Left ventricle myocardium inferior (tissue), 1 donor: ENCODE measurements at regions not wholly inside any gene's neighbourhood (a gene's known extent, or its start where the extent isn't known, plus 50 kb on each side); places are given as distances from the start of the nearest gene placed in this dataset.

ENCODE experiments used
- DNase-seq: peaks from one replicate; pipeline ENCODE4 v3.0.0-alpha.2; 2020
- H3K27ac ChIP-seq: fragments of 200-600 bp; replicated peaks from 2 replicates; pipeline ENCODE4 v1.8.0; 2021
- H3K27me3 ChIP-seq: fragments of 200-600 bp; 2 replicates; pipeline ENCODE4 v1.8.0; 2021; ENCODE audit warnings: low read depth
- H3K36me3 ChIP-seq: fragments of 200-600 bp; 2 replicates; pipeline ENCODE4 v1.8.0; 2021
- H3K4me1 ChIP-seq: fragments of 200-600 bp; 2 replicates; pipeline ENCODE4 v1.8.0; 2021
- H3K4me3 ChIP-seq: fragments of 200-600 bp; 2 replicates; pipeline ENCODE4 v1.8.0; 2021; ENCODE audit warnings: mild to moderate bottlenecking, moderate library complexity
- H3K9me3 ChIP-seq: fragments of 200-600 bp; replicated peaks from 2 replicates; pipeline ENCODE4 v1.8.0; 2021
- intact Hi-C: fragments of 100-400 bp; cut with micrococcal nuclease; formaldehyde crosslinking; loops from one replicate; pipeline ENCODE4 v1.11.0; 2022
- TF ChIP-seq, protein P1 (sequence below): fragments of 200-600 bp; IDR thresholded peaks from 2 replicates; pipeline ENCODE4 v1.8.0; 2021; ENCODE audit warnings: antibody characterized with exemption, mild to moderate bottlenecking, borderline replicate concordance
- donor health status: DM: no; HTN: yes; CAD: no; lungs with severe emphysema.

DNA sequence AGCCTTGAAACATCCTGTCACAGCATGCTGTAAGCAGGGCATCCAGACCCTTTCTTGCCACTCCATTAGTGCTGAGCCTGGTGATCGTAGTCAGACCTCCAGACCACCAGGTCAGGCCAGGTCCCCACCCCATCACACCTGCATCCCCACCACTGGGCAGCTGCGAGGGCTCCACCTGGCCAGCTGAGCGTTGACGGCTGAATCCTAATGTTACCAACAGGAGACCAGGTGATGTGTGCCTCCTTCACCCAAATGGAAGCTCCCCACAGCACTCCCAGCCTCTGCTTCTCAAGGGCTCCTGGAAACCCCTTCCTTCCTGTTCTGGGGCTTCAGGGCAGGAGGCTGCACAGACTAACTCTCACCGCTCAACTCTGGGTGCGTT is 189.4 kb downstream of the C16orf95 start:
- H3K4me3 ChIP-seq, result no peak overlapping the region
- H3K9me3 ChIP-seq, result peaks cover 32% of the 10 kb centered on the region
- H3K27me3 ChIP-seq, result peaks cover 92% of the 10 kb centered on the region
- H3K27ac ChIP-seq, result peak overlapping the region; percentile 72
- DNase-seq, result no peak
- H3K4me1 ChIP-seq, result peaks cover 16% of the 10 kb centered on the region
- H3K36me3 ChIP-seq, result no peaks in the 10 kb centered on the region
- TF ChIP-seq, protein P1, sequence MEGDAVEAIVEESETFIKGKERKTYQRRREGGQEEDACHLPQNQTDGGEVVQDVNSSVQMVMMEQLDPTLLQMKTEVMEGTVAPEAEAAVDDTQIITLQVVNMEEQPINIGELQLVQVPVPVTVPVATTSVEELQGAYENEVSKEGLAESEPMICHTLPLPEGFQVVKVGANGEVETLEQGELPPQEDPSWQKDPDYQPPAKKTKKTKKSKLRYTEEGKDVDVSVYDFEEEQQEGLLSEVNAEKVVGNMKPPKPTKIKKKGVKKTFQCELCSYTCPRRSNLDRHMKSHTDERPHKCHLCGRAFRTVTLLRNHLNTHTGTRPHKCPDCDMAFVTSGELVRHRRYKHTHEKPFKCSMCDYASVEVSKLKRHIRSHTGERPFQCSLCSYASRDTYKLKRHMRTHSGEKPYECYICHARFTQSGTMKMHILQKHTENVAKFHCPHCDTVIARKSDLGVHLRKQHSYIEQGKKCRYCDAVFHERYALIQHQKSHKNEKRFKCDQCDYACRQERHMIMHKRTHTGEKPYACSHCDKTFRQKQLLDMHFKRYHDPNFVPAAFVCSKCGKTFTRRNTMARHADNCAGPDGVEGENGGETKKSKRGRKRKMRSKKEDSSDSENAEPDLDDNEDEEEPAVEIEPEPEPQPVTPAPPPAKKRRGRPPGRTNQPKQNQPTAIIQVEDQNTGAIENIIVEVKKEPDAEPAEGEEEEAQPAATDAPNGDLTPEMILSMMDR, result no peak
- intact Hi-C loops, result no loop called here

DNA sequence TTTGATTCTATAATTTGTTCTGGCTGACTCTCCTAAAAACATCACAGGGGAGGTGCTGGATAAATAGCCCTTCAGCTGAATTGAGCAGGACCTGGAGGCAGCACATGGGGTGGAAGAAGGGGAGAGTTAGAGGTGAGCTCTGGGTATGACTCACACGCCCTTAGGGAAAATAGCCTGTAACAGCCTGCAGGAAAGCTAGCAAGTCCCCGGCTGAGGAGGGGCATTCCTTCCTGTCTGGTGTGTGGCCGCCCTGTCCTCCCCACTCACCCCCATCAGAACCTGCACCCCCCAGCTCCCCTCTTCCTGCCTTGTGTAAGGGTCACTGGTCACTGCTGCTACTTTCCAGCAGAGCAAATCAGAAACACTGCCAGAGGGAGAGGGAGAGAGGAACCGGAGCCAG is 187.4 kb downstream of the C16orf95 start:
- Histone ChIP-seq H3K4me1 (peaks cover 16% of the 10 kb centered on the region), H3K27me3 (peaks cover 85% of the 10 kb centered on the region), H3K36me3 (no peaks in the 10 kb centered on the region), H3K9me3 (peaks cover 21% of the 10 kb centered on the region), H3K4me3 (no peak overlapping the region), H3K27ac (no peak overlapping the region)
- no peak for DNase-seq
- intact Hi-C loops, result no loop called here
- TF ChIP-seq, protein P1, result no peak

DNA sequence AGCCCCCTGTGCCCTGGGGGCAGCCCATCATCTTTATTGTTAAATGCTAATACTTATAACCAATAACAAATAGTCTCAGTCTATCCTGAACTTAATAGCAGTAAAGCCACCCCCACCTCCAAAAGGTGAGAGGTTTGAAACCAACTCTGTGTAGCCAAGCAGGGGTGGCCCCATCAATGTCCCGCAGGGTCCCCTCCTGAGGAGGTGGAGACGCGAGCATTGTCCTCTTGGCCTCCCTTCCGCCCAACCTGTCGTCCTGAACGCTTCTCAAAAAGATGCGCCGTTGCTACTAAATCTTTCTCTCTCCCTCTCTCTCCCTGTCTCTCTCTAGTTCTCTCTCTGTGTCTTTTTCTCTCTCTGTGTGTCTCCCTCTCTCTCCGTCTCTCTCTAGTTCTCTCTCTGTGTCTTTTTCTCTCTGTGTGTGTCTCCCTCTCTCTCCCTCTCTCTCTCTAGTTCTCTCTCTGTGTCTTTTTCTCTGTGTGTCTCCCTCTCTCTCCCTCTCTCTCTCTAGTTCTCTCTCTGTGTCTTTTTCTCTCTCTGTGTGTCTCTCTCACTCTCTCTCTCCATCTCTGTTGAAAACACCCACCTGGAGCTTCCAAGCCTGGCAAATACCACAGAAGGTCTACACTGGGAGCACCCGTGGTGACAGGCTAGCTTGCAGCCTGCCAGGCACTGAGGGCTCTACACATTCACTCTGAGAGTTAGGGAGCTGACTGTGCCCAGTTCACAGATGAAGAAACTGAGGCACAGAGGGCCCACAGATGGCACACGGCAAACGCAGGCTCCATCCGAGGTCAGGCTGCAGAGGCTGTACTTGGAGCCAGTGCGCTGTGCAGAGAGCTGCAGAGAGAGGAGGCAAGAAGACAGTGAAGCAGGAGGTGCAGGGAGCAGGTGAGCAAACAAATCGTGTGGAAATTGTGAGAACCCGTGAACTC is 185.9 kb downstream of the C16orf95 start:
- Histone ChIP-seq H3K4me1 (peaks cover 4% of the 10 kb centered on the region), H3K4me3 (no peak overlapping the region), H3K9me3 (peaks cover 21% of the 10 kb centered on the region), H3K27me3 (peaks cover 70% of the 10 kb centered on the region), H3K36me3 (no peaks in the 10 kb centered on the region), H3K27ac (no peak overlapping the region)
- intact Hi-C loops, result no loop called here
- TF ChIP-seq, protein P1, result no peak
- no peak for DNase-seq

DNA sequence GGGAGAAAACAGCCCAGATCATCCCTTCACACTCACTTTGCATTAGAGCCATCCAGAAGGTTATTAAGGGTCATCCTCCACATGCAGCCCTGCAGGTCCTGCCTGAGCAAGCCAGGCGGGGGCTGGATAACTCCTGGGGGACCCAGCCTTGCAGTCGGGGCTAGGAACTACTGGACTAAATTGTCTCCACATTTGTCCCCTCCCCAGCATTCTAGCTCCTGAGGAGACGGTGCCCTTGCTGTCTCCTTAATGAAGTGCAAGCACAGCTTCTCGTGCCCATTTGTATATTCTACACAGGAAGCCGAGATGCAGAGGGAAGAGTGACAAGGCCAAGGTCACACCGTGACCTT is 185.2 kb downstream of the C16orf95 start:
- H3K27me3 ChIP-seq, result peaks cover 69% of the 10 kb centered on the region

DNA sequence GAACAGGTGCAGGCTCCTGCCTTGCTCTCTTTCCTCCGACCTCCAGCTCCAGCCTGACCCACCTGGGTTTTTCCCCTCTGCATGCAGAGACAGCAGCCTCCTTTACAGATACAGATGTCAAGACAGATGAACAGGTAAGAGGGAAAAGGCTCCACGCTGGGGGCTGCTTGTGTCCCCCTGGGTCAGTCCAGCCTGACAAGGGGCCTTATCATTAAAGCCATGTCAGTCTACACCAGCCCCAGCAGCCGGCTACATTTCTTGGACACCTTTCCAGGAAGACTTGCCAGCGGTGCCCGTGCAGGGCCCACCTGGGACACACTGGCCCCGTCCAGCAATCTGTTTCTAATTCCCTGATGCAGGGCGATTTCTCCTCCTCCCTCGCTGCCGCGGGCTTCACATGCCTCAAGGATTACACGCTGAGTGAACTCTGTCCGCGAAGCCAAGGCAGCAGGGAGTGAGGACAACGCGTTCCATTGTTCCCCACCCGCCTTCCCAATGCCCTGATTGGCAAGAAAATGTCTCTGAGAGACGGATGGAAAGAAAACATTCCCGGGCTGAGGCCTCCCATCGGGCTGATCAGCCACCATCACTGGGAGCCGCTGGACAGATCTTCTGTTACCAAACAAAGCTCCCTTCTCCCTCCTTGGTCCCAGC is 184.7 kb downstream of the C16orf95 start:
- Histone ChIP-seq H3K4me1 (no peaks in the 10 kb centered on the region), H3K27ac (no peak overlapping the region), H3K4me3 (no peak overlapping the region), H3K9me3 (peaks cover 27% of the 10 kb centered on the region), H3K36me3 (no peaks in the 10 kb centered on the region), H3K27me3 (peaks cover 66% of the 10 kb centered on the region)
- DNase-seq, result peak; percentile 32
- intact Hi-C loops, result no loop called here
- TF ChIP-seq, protein P1, result no peak

More for the DNA sequence above, 185.2 kb downstream of the C16orf95 start:
- no peak for DNase-seq
- Histone ChIP-seq H3K4me1 (no peaks in the 10 kb centered on the region), H3K27ac (no peak overlapping the region), H3K9me3 (peaks cover 22% of the 10 kb centered on the region), H3K36me3 (no peaks in the 10 kb centered on the region), H3K4me3 (no peak overlapping the region)
- TF ChIP-seq, protein P1, result no peak
- intact Hi-C loops, result no loop called here
